IPS-20b (cell line): ENCODE measurements at regions not wholly inside any gene's neighbourhood (a gene's known extent, or its start where the extent isn't known, plus 50 kb on each side); places are given as distances from the start of the nearest gene placed in this dataset.

Source experiments
- H3K27ac ChIP-seq: one replicate; pipeline ENCODE4 v1.5.1; 2013; ENCODE audit warnings: low read length
- H3K27me3 ChIP-seq: 2 replicates; pipeline ENCODE4 v1.6.1; 2013; ENCODE audit warnings: mild to moderate bottlenecking, low read length, inconsistent platforms; ENCODE audit not compliant: insufficient read depth
- H3K36me3 ChIP-seq: 2 replicates; pipeline ENCODE4 v1.6.1; 2013; ENCODE audit warnings: low read depth, mild to moderate bottlenecking, inconsistent platforms, low read length, moderate library complexity; ENCODE audit not compliant: insufficient read depth
- H3K4me1 ChIP-seq: 2 replicates; pipeline ENCODE4 v1.6.1; 2013; ENCODE audit warnings: mild to moderate bottlenecking, control low read depth, inconsistent platforms, low read length, moderate library complexity; ENCODE audit not compliant: insufficient read depth
- H3K4me3 ChIP-seq: 2 replicates; pipeline ENCODE4 v1.5.1; 2013; ENCODE audit warnings: mild to moderate bottlenecking, low read length, inconsistent platforms
- H3K9ac ChIP-seq: 2 replicates; pipeline ENCODE4 v1.6.1; 2013; ENCODE audit warnings: low read depth, mild to moderate bottlenecking, inconsistent platforms, low read length, moderate library complexity
- H3K9me3 ChIP-seq: 2 replicates; pipeline ENCODE4 v1.6.1; 2013; ENCODE audit warnings: mild to moderate bottlenecking, low read depth, low read length, inconsistent platforms; ENCODE audit not compliant: insufficient read depth

DNA sequence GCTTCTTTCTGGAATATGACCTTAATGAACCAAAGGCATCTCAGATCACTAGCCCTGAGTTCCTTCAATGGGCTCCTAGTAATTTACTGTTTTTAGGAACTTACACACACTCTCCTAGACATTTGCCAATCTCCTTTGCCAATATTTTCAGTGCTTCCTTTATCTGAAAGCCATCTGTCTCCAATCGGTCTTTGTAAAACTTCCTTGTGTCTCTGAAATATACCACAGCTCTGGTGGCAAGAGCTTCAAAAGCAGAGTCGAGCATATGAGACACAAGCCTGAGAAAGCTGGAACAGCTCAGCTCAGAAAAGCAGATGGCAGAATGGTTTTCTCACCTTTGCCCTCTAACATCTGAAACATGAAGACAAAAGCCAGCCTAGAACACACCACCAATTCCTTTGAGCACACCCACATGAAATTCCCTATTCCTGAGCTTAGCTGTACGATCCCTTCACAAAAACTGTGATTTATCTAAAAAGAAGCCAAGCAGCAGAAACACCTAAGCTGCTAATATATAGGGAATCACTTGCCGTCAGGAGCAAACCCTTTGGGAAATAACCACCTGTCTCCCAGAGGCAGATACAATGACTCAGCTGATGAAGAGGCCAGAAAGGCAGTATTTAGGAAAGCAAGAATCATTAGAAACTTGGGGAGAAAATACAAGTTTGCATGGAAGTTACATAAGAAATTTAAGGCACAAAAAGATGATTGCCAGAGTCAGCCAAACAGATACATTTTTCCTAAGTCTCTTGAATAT lies 70.2 kb upstream of the ANK3 start:
- Histone ChIP-seq H3K4me1 (no peaks in the 10 kb centered on the region; the same call in 1 of the 2 replicates), H3K4me3 (no peak overlapping the region), H3K27me3 (no peaks in the 10 kb centered on the region), H3K9me3 (no peaks in the 10 kb centered on the region), H3K36me3 (no peaks in the 10 kb centered on the region), H3K9ac (no peak overlapping the region), H3K27ac (no peak overlapping the region)

- no peaks in the 10 kb centered on the region for H3K9me3 ChIP-seq
- no peaks in the 10 kb centered on the region for H3K36me3 ChIP-seq
- no peaks in the 10 kb centered on the region for H3K4me1 ChIP-seq
- no peak overlapping the region for H3K4me3 ChIP-seq
- H3K9ac ChIP-seq = no peak overlapping the region
- H3K27me3 ChIP-seq = no peaks in the 10 kb centered on the region
- no peak overlapping the region for H3K27ac ChIP-seq
Observed at GRCh38 chr10:60456053-60456452, 66.4 kb upstream of the ANK3 start.

DNA sequence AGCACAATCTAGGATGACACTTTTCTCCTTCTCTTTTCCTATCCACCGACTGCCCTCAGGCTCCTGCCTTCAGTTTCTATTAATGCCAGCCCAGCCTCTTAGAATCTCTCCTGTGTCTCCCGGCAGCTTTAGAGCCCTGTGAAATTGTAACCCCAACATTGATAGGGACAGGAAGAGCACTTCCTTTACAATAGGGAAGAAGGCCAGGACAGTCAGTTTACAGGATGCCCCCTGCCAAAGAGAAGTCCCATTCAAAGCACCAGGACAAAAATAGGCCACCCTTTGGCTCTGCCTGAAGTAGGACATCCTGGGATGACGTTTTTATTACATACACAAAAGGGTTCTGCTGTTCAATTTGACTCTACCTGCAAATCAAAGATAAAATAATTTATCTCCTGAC lies 64.7 kb upstream of the ANK3 start:
- Histone ChIP-seq H3K9ac (no peak overlapping the region), H3K27ac (no peak overlapping the region), H3K27me3 (no peaks in the 10 kb centered on the region), H3K4me3 (no peak overlapping the region), H3K9me3 (no peaks in the 10 kb centered on the region), H3K4me1 (no peaks in the 10 kb centered on the region), H3K36me3 (no peaks in the 10 kb centered on the region)

DNA sequence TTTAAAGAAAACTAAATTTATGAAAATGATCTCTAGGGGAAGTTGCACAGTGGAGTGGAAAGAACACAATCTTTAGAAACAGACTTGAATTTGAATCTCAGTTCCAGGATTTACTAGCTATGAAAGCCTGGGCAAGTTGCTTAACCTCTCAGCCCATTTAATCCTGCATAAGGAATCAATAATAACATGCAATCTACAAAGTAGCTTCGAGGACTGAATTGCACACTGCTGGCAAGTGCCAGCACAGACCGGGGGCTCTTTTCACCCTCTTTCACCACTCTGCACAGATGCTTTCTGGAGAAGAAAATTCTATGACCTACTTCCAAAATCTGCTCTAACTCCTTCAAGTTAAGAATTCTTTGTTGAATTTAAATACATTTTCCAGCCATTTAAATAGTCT lies 63.4 kb upstream of the ANK3 start:
- Histone ChIP-seq H3K4me1 (no peaks in the 10 kb centered on the region), H3K27ac (no peak overlapping the region), H3K9ac (no peak overlapping the region), H3K9me3 (no peaks in the 10 kb centered on the region), H3K4me3 (no peak overlapping the region), H3K36me3 (no peaks in the 10 kb centered on the region), H3K27me3 (no peaks in the 10 kb centered on the region)

GRCh38 chr10:60450291-60450690 lies 60.6 kb upstream of the ANK3 start:
- Histone ChIP-seq H3K9me3 (no peaks in the 10 kb centered on the region), H3K4me3 (no peak overlapping the region), H3K9ac (no peak overlapping the region), H3K36me3 (no peaks in the 10 kb centered on the region), H3K4me1 (peaks cover 8% of the 10 kb centered on the region), H3K27me3 (no peaks in the 10 kb centered on the region), H3K27ac (no peak overlapping the region)

- no peak overlapping the region for H3K9ac ChIP-seq
- H3K4me3 ChIP-seq = no peak overlapping the region
- H3K9me3 ChIP-seq = no peaks in the 10 kb centered on the region
- H3K27ac ChIP-seq = no peak overlapping the region
- H3K27me3 ChIP-seq = no peaks in the 10 kb centered on the region
- H3K36me3 ChIP-seq = no peaks in the 10 kb centered on the region
- peaks cover 8% of the 10 kb centered on the region for H3K4me1 ChIP-seq
Observed at GRCh38 chr10:60448246-60448645, 58.6 kb upstream of the ANK3 start.

GRCh38 chr10:60446851-60447250 lies 57.2 kb upstream of the ANK3 start:
- Histone ChIP-seq H3K36me3 (no peaks in the 10 kb centered on the region), H3K9ac (no peak overlapping the region), H3K27me3 (no peaks in the 10 kb centered on the region), H3K9me3 (no peaks in the 10 kb centered on the region), H3K4me3 (no peak overlapping the region), H3K4me1 (peaks cover 8% of the 10 kb centered on the region), H3K27ac (no peak overlapping the region)

GRCh38 chr10:60446070-60446833 lies 56.6 kb upstream of the ANK3 start:
- H3K36me3 ChIP-seq = no peaks in the 10 kb centered on the region
- no peaks in the 10 kb centered on the region for H3K9me3 ChIP-seq
- H3K4me1 ChIP-seq = peaks cover 8% of the 10 kb centered on the region
- H3K27me3 ChIP-seq = no peaks in the 10 kb centered on the region
- no peak overlapping the region for H3K9ac ChIP-seq
- no peak overlapping the region for H3K4me3 ChIP-seq
- H3K27ac ChIP-seq = no peak overlapping the region

DNA sequence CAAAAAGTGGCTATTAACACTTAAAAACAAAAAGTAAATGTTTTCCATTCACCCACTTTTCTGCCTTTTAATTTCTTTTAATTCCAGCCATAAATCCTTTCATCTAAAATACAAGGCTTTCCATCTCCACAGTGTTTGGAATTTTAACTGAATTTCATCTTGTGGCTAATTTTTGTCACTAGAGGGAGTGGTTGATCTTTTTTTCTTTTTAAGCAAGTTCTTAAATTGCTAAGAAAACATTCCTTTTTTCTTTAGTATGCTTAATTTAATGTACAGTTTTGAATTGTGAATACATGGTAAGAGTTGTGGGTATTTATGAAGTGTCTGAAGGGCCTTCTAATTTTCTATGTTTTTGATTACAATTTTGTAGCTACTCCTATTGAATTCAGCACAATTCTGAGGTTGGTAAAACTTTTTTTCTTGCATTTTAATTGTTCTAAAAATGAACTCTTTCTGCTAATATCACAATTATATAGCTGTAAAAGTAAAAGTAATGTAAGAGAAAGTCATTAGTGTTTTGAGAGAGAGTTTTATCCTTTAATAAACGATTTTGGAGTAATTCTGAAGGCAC lies 54.9 kb upstream of the ANK3 start:
- H3K36me3 ChIP-seq = no peaks in the 10 kb centered on the region
- no peaks in the 10 kb centered on the region for H3K9me3 ChIP-seq
- H3K27ac ChIP-seq = no peak overlapping the region
- peaks cover 8% of the 10 kb centered on the region for H3K4me1 ChIP-seq
- no peak overlapping the region for H3K4me3 ChIP-seq
- no peak overlapping the region for H3K9ac ChIP-seq
- no peaks in the 10 kb centered on the region for H3K27me3 ChIP-seq

- H3K27me3 ChIP-seq = no peaks in the 10 kb centered on the region
- H3K9me3 ChIP-seq = no peaks in the 10 kb centered on the region
- H3K4me1 ChIP-seq = peaks cover 8% of the 10 kb centered on the region
- H3K9ac ChIP-seq = no peak overlapping the region
- H3K36me3 ChIP-seq = no peaks in the 10 kb centered on the region
- H3K4me3 ChIP-seq = no peak overlapping the region
- no peak overlapping the region for H3K27ac ChIP-seq
Observed at GRCh38 chr10:60443346-60443745, 53.7 kb upstream of the ANK3 start.

DNA sequence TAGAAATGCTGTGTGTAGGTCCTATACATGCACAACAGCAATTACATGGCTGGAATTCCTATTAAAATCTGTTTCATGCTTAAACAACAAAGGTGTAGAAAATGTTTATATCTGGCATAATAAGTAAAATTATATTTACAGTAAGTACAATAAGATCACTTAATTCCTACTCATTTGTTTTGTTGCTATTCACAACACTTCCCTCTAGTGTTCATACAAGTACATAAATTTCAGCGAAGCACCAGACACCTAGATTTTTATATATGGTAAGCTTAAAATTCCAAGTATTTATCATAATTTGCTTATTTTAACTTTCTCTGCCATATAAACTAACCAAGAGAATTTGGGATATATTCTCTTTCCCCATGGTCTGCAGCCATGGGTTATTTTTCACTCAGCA lies 51.8 kb upstream of the ANK3 start:
- H3K9ac ChIP-seq = no peak overlapping the region
- H3K27me3 ChIP-seq = no peaks in the 10 kb centered on the region
- no peaks in the 10 kb centered on the region for H3K36me3 ChIP-seq
- peaks cover 8% of the 10 kb centered on the region for H3K4me1 ChIP-seq
- no peak overlapping the region for H3K27ac ChIP-seq
- no peak overlapping the region for H3K4me3 ChIP-seq
- no peaks in the 10 kb centered on the region for H3K9me3 ChIP-seq

- H3K27ac ChIP-seq = no peak overlapping the region
- H3K9me3 ChIP-seq = no peaks in the 10 kb centered on the region
- H3K4me3 ChIP-seq = no peak overlapping the region
- H3K27me3 ChIP-seq = no peaks in the 10 kb centered on the region
- no peaks in the 10 kb centered on the region for H3K36me3 ChIP-seq
- no peaks in the 10 kb centered on the region for H3K4me1 ChIP-seq
- H3K9ac ChIP-seq = no peak overlapping the region
Observed at GRCh38 chr10:60439641-60440040, 50.0 kb upstream of the ANK3 start.
